Keratinocyte (primary cell): ENCODE measurements at regions not wholly inside any gene's neighbourhood (a gene's known extent, or its start where the extent isn't known, plus 50 kb on each side); places are given as distances from the start of the nearest gene placed in this dataset.

Experiments used
- EZH2 ChIP-seq: IDR thresholded peaks from one replicate; pipeline ENCODE4 v1.6.1; 2012; ENCODE audit warnings: inconsistent platforms, mild to moderate bottlenecking, low read length, moderate library complexity
- TF ChIP-seq, protein P1 (sequence below), 3 experiments: IDR thresholded peaks in 1 of 3; conservative IDR thresholded peaks in 1 of 3; optimal IDR thresholded peaks in 1 of 3; 2 replicates in 2 of 3; 3 replicates in 1 of 3; pipeline versions ENCODE3 to v1.5.1; 2011; ENCODE audit warnings: low read length in 3 of 3, mild to moderate bottlenecking in 3 of 3, moderate library complexity in 2 of 3, control low read depth in 1 of 3, inconsistent platforms in 1 of 3; ENCODE audit not compliant: insufficient read depth in 2 of 3; ENCODE audit errors: extremely low read depth in 1 of 3

DNA sequence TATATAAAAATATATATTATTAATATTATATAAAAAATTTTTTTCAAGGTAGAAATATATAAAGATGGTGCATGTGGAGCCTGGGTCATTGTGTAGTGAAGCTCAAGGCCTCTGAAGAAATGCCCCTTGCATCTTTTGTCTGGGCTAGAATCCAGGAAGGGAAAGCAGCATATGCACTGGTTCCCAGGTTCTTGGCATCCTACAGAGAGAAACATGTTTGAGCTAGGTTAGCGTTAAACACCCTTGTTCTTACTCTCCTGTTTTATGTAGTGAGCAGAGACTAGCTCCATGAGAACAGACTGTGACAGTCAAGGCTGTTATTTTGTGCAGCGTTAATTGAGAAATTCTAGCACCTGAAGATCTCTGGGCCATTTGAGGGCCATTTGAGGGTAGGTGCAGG lies 116.1 kb downstream of the POM121L12 start:
- no peak for TF ChIP-seq EZH2
- TF ChIP-seq, protein P1, sequence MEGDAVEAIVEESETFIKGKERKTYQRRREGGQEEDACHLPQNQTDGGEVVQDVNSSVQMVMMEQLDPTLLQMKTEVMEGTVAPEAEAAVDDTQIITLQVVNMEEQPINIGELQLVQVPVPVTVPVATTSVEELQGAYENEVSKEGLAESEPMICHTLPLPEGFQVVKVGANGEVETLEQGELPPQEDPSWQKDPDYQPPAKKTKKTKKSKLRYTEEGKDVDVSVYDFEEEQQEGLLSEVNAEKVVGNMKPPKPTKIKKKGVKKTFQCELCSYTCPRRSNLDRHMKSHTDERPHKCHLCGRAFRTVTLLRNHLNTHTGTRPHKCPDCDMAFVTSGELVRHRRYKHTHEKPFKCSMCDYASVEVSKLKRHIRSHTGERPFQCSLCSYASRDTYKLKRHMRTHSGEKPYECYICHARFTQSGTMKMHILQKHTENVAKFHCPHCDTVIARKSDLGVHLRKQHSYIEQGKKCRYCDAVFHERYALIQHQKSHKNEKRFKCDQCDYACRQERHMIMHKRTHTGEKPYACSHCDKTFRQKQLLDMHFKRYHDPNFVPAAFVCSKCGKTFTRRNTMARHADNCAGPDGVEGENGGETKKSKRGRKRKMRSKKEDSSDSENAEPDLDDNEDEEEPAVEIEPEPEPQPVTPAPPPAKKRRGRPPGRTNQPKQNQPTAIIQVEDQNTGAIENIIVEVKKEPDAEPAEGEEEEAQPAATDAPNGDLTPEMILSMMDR (optimal IDR thresholded peaks at IDR 0.05 in 1 of 3, IDR thresholded peaks at IDR 0.05 in 1 of 3, conservative IDR thresholded peaks at IDR 0.05 in 1 of 3; ENCODE audit: extremely low read depth in 1 of 3, insufficient read depth in 2 of 3, low read length in 3 of 3): no peak
